IMR-90 (cell line): ENCODE measurements at regions not wholly inside any gene's neighbourhood (a gene's known extent, or its start where the extent isn't known, plus 50 kb on each side); places are given as distances from the start of the nearest gene placed in this dataset.

Experiments
- ATAC-seq: fragments of 200-7000 bp; cut with Tn5 transposase; 2 replicates; pipeline ENCODE4 v1.9.1; 2020; ENCODE audit warnings: low read depth, mild to moderate bottlenecking, moderate library complexity
- BruUV-seq: library from RNA; stranded (reverse); fragments of 400-500 nt; replicated peaks from 2 replicates; lab custom pipeline; 2021; lab: Mats Ljungman, UMichigan
- CTCF ChIA-PET: fragments of 300-600 bp; formaldehyde crosslinking; extraction: SDS; loops from one replicate; lab custom pipeline; 2021; ENCODE audit warnings: antibody characterized with exemption; lab: Yijun Ruan, JAX
- POLR2A ChIA-PET: fragments of 300-600 bp; sonication (Branson Sonifier 250); formaldehyde crosslinking; loops from one replicate; lab custom pipeline; 2022; ENCODE audit warnings: antibody characterized with exemption; ENCODE audit not compliant: unreplicated experiment; lab: Charles Lee
- DNase-seq: peaks from one replicate; pipeline ENCODE4 v3.0.0; 2013
- H2AFZ ChIP-seq: replicated peaks from 2 replicates; pipeline ENCODE3; 2013; ENCODE audit warnings: low read length, mild to moderate bottlenecking; ENCODE audit not compliant: poor library complexity
- H2AK5ac ChIP-seq: 2 replicates; pipeline ENCODE4 v1.6.1; 2013; ENCODE audit warnings: low read depth, low read length, inconsistent platforms
- H2AK9ac ChIP-seq: replicated peaks from 2 replicates; pipeline ENCODE3; 2013; ENCODE audit warnings: mild to moderate bottlenecking, low read depth, low read length, moderate library complexity; ENCODE audit not compliant: poor library complexity
- H2BK120ac ChIP-seq: 2 replicates; pipeline ENCODE4 v1.6.1; 2013; ENCODE audit warnings: low read depth, low read length, inconsistent platforms
- H2BK15ac ChIP-seq: 3 replicates; pipeline ENCODE4 v1.6.1; 2013; ENCODE audit warnings: low read depth, low read length, inconsistent platforms
- H2BK20ac ChIP-seq: 2 replicates; pipeline ENCODE4 v1.6.1; 2013; ENCODE audit warnings: low read depth, mild to moderate bottlenecking, inconsistent platforms, low read length, moderate library complexity
- H2BK5ac ChIP-seq: 2 replicates; pipeline ENCODE4 v1.6.1; 2013; ENCODE audit warnings: mild to moderate bottlenecking, low read depth, low read length, inconsistent platforms; ENCODE audit not compliant: poor library complexity, severe bottlenecking
- H3K14ac ChIP-seq: replicated peaks from 2 replicates; pipeline ENCODE4 v1.6.1; 2013; ENCODE audit warnings: low read depth, low read length, inconsistent platforms
- H3K18ac ChIP-seq: 2 replicates; pipeline ENCODE4 v1.6.1; 2013; ENCODE audit warnings: low read depth, low read length, control low read depth
- H3K23ac ChIP-seq: 2 replicates; pipeline ENCODE4 v1.6.1; 2013; ENCODE audit warnings: low read depth, low read length, inconsistent platforms
- H3K27ac ChIP-seq: 2 replicates; pipeline ENCODE4 v1.5.1; 2013; ENCODE audit warnings: mild to moderate bottlenecking, control low read depth, low read length; ENCODE audit not compliant: insufficient read depth
- H3K27me3 ChIP-seq: 2 replicates; pipeline ENCODE4 v1.6.1; 2013; ENCODE audit warnings: low read length; ENCODE audit not compliant: control insufficient read depth, insufficient read depth
- H3K36me3 ChIP-seq: 2 replicates; pipeline ENCODE4 v1.6.1; 2013; ENCODE audit warnings: low read length, mixed read lengths; ENCODE audit not compliant: control insufficient read depth, insufficient read depth
- H3K4ac ChIP-seq: 2 replicates; pipeline ENCODE4 v1.6.1; 2013; ENCODE audit warnings: low read depth, low read length, inconsistent platforms
- H3K4me1 ChIP-seq: 2 replicates; pipeline ENCODE4 v1.6.1; 2013; ENCODE audit warnings: low read length, mixed read lengths; ENCODE audit not compliant: control insufficient read depth, insufficient read depth
- H3K4me2 ChIP-seq: 2 replicates; pipeline ENCODE4 v1.6.1; 2013; ENCODE audit warnings: low read depth, mild to moderate bottlenecking, control low read depth, low read length, moderate library complexity
- H3K4me3 ChIP-seq: 2 replicates; pipeline ENCODE4 v1.5.1; 2013; ENCODE audit warnings: low read depth, mild to moderate bottlenecking, control low read depth, low read length, moderate library complexity; ENCODE audit not compliant: insufficient read depth
- H3K56ac ChIP-seq: 2 replicates; pipeline ENCODE4 v1.6.1; 2013; ENCODE audit warnings: low read length, inconsistent platforms; ENCODE audit not compliant: insufficient read depth; ENCODE audit errors: extremely low read depth
- H3K79me1 ChIP-seq, 2 experiments: 2 replicates each; pipeline ENCODE4 v1.6.1; 2013; ENCODE audit warnings: low read length in 2 of 2, inconsistent platforms in 1 of 2, low read depth in 1 of 2
- H3K9ac ChIP-seq: 2 replicates; pipeline ENCODE4 v1.6.1; 2013; ENCODE audit warnings: low read depth, low read length, control low read depth
- H3K9me1 ChIP-seq: 2 replicates; pipeline ENCODE4 v1.6.1; 2013; ENCODE audit warnings: low read length, inconsistent platforms; ENCODE audit not compliant: insufficient read depth
- H3K9me3 ChIP-seq: 2 replicates; pipeline ENCODE4 v1.6.1; 2013; ENCODE audit warnings: low read length; ENCODE audit not compliant: control insufficient read depth, insufficient read depth
- H4K20me1 ChIP-seq: 2 replicates; pipeline ENCODE4 v1.6.1; 2013; ENCODE audit warnings: low read length, inconsistent platforms; ENCODE audit not compliant: insufficient read depth
- H4K5ac ChIP-seq: 2 replicates; pipeline ENCODE4 v1.6.1; 2013; ENCODE audit warnings: mild to moderate bottlenecking, low read depth, low read length, control low read depth
- H4K8ac ChIP-seq, 2 experiments: 2 replicates each; pipeline ENCODE4 v1.6.1; 2013; ENCODE audit warnings: low read depth in 2 of 2, low read length in 2 of 2, control low read depth in 1 of 2, inconsistent platforms in 1 of 2
- H4K91ac ChIP-seq: 2 replicates; pipeline ENCODE4 v1.6.1; 2013; ENCODE audit warnings: low read depth, low read length, inconsistent platforms; ENCODE audit not compliant: insufficient read depth
- CEBPB ChIP-seq: IDR thresholded peaks from 2 replicates; pipeline ENCODE4 v1.6.1; 2012; ENCODE audit warnings: low read depth, low read length, improper control_type of control experiment
- NFE2L2 ChIP-seq: fragments of 150-350 bp; IDR thresholded peaks from 2 replicates; pipeline ENCODE4 v1.6.1; 2016; ENCODE audit warnings: low read depth, mild to moderate bottlenecking, low read length
- RAD21 ChIP-seq: IDR thresholded peaks from 2 replicates; pipeline ENCODE4 v1.6.1; 2012; ENCODE audit warnings: low read length, improper control_type of control experiment
- WGBS, 2 experiments: methylation state at CpG; one replicate each; pipeline versions ENCODE4 v1.1.5 to v1.1.7; 2013; ENCODE audit warnings: missing lambda C conversion rate in 2 of 2; ENCODE audit not compliant: insufficient read length in 1 of 2; ENCODE audit errors: extremely low coverage in 2 of 2; 5-methylcytosine and 5-hydroxymethylcytosine counted together
- dilution Hi-C: fragments of 300-500 bp; cut with HindIII; formaldehyde crosslinking; loops from one replicate; pipeline ENCODE4 v1.14.3; 2018; ENCODE audit warnings: low sequenced_read_pairs; ENCODE audit not compliant: unreplicated experiment
- in situ Hi-C: fragments of 300-500 bp; cut with MboI; formaldehyde crosslinking; loops from 3 replicates; pipeline ENCODE4 v1.14.3; 2019; ENCODE audit warnings: low sequenced_read_pairs, inconsistent platforms, mixed read lengths
- intact Hi-C: fragments of 100-400 bp; cut with micrococcal nuclease; formaldehyde crosslinking; loops from 2 replicates; pipeline ENCODE4 v1.10.0; 2022
- TF ChIP-seq, protein P1 (sequence below): fragments of 150-350 bp; IDR thresholded peaks from 2 replicates; pipeline ENCODE4 v1.6.1; 2017; ENCODE audit warnings: mild to moderate bottlenecking, antibody characterized with exemption, low read length, low read depth
- TF ChIP-seq, protein P2 (sequence below): fragments of 150-350 bp; IDR thresholded peaks from 2 replicates; pipeline ENCODE4 v1.6.1; 2016; ENCODE audit warnings: low read depth, mild to moderate bottlenecking, low read length, moderate library complexity, borderline replicate concordance

DNA sequence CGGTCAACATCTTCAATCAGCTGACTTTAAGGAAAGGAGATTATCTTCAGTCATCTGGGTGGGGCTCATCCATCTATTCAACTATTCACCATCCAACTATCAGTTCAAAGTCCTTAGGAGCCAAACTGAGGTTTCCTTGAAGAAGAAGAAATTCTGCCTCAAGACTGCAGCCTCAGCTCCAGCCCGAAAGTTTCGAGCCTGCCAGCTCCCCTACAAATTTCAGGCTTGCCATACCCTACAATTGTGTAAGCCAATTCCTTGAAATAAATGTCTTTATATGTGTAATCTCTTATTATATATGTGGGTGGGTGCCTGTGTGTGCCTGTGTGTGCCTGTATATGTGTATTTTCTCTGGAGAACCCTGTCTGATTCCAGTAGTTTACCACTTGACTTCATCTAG, 447.8 kb downstream of the INHBA start:
- H3K23ac ChIP-seq: no peak overlapping the region
- no peaks in the 10 kb centered on the region for H4K20me1 ChIP-seq
- no peaks in the 10 kb centered on the region for H3K9me3 ChIP-seq
- DNase-seq: no peak
- no peak overlapping the region for H3K9ac ChIP-seq
- H3K27ac ChIP-seq: no peak overlapping the region
- H4K8ac ChIP-seq: no peak overlapping the region; a peak in 1 of 4 replicates
- ATAC-seq: no peak
- intact Hi-C loops: no loop called here
- peaks cover 11% of the 10 kb centered on the region for H3K9me1 ChIP-seq
- H3K4me3 ChIP-seq: no peak overlapping the region
- H3K4me1 ChIP-seq: peaks cover 7% of the 10 kb centered on the region
- no peak overlapping the region for H4K91ac ChIP-seq
- no peak overlapping the region for H3K18ac ChIP-seq
- H3K27me3 ChIP-seq: no peaks in the 10 kb centered on the region
- peak overlapping the region; percentile 35; the same call in 1 of the 2 replicates for H3K4ac ChIP-seq
- peak overlapping the region; percentile 55; the same call in 1 of the 2 replicates for H2BK20ac ChIP-seq
- no peaks in the 10 kb centered on the region for H3K36me3 ChIP-seq
- no peaks in the 10 kb centered on the region for H3K79me1 ChIP-seq
- no peak overlapping the region for H3K4me2 ChIP-seq
- H2BK15ac ChIP-seq: peak overlapping the region; percentile 11; the same call in 1 of the 3 replicates
- peak overlapping the region; percentile 98; the same call in 1 of the 2 replicates for H2BK120ac ChIP-seq
- H2AFZ ChIP-seq: no peak overlapping the region
- dilution Hi-C loops: no loop called here
- H2AK9ac ChIP-seq: no peak overlapping the region
- no CpG with 5 or more reads among the region's 3 CpGs for WGBS, 2 experiments
- H2BK5ac ChIP-seq: no peak overlapping the region
- ChIA-PET CTCF (no interaction called here), POLR2A (no interaction called here)
- no TSS peak for BruUV-seq
- H3K14ac ChIP-seq: no peak overlapping the region
- no peak overlapping the region for H4K5ac ChIP-seq
- H3K56ac ChIP-seq: no peak overlapping the region
- peak overlapping the region; percentile 20; the same call in 1 of the 2 replicates for H2AK5ac ChIP-seq
- no peak for TF ChIP-seq RAD21
- TF ChIP-seq CEBPB: no peak
- TF ChIP-seq, protein P1, sequence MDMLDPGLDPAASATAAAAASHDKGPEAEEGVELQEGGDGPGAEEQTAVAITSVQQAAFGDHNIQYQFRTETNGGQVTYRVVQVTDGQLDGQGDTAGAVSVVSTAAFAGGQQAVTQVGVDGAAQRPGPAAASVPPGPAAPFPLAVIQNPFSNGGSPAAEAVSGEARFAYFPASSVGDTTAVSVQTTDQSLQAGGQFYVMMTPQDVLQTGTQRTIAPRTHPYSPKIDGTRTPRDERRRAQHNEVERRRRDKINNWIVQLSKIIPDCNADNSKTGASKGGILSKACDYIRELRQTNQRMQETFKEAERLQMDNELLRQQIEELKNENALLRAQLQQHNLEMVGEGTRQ: no peak
- TF ChIP-seq, protein P2, sequence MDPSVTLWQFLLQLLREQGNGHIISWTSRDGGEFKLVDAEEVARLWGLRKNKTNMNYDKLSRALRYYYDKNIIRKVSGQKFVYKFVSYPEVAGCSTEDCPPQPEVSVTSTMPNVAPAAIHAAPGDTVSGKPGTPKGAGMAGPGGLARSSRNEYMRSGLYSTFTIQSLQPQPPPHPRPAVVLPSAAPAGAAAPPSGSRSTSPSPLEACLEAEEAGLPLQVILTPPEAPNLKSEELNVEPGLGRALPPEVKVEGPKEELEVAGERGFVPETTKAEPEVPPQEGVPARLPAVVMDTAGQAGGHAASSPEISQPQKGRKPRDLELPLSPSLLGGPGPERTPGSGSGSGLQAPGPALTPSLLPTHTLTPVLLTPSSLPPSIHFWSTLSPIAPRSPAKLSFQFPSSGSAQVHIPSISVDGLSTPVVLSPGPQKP: no peak
- no peak for TF ChIP-seq NFE2L2
- in situ Hi-C loops: no loop called here
